Osteoblast (primary cell): ENCODE measurements at regions not wholly inside any gene's neighbourhood (a gene's known extent, or its start where the extent isn't known, plus 50 kb on each side); places are given as distances from the start of the nearest gene placed in this dataset.

Source experiments
- DNase-seq: peaks from one replicate; pipeline ENCODE4 v3.0.0; 2011; ENCODE audit warnings: low spot score, mixed read lengths; ENCODE audit not compliant: insufficient read length; ENCODE audit errors: missing footprints
- H2AFZ ChIP-seq: 2 replicates; pipeline ENCODE4 v1.6.0; 2011; ENCODE audit warnings: mild to moderate bottlenecking, low read length
- H3K27ac ChIP-seq: 2 replicates; pipeline ENCODE4 v1.5.1; 2011; ENCODE audit warnings: mild to moderate bottlenecking, low read depth, low read length, moderate library complexity
- H3K27me3 ChIP-seq: 2 replicates; pipeline ENCODE4 v1.6.0; 2012; ENCODE audit warnings: mild to moderate bottlenecking, control low read depth, inconsistent platforms, low read length, moderate library complexity; ENCODE audit not compliant: insufficient read depth
- H3K36me3 ChIP-seq: 2 replicates; pipeline ENCODE4 v1.5.1; 2011; ENCODE audit warnings: mild to moderate bottlenecking, low read length, control low read depth, moderate library complexity; ENCODE audit not compliant: insufficient read depth
- H3K4me1 ChIP-seq: 2 replicates; pipeline ENCODE4 v1.5.1; 2011; ENCODE audit warnings: mild to moderate bottlenecking, low read length, control low read depth, moderate library complexity; ENCODE audit not compliant: insufficient read depth
- H3K4me2 ChIP-seq: 2 replicates; pipeline ENCODE4 v1.6.0; 2011; ENCODE audit warnings: mild to moderate bottlenecking, low read length; ENCODE audit not compliant: insufficient read depth
- H3K4me3 ChIP-seq: fragments of 200-600 bp; sonication (generic); 3 replicates; pipeline ENCODE4 v1.5.1; 2012; ENCODE audit warnings: mild to moderate bottlenecking, low read length, inconsistent platforms; ENCODE audit not compliant: insufficient read depth
- H3K79me2 ChIP-seq: 2 replicates; pipeline ENCODE4 v1.6.0; 2012; ENCODE audit warnings: mild to moderate bottlenecking, low read length, control low read depth, inconsistent platforms; ENCODE audit not compliant: insufficient read depth
- H3K9me3 ChIP-seq: 2 replicates; pipeline ENCODE4 v1.5.1; 2011; ENCODE audit warnings: low read depth, low read length, control low read depth
- H4K20me1 ChIP-seq: 2 replicates; pipeline ENCODE4 v1.6.0; 2012; ENCODE audit warnings: mild to moderate bottlenecking, low read length, control low read depth; ENCODE audit not compliant: insufficient read depth
- TF ChIP-seq, protein P1 (sequence below): IDR thresholded peaks from 2 replicates; pipeline ENCODE4 v1.5.1; 2011; ENCODE audit warnings: mild to moderate bottlenecking, low read depth, low read length, moderate library complexity; ENCODE audit errors: extremely low read depth

GRCh38 chr1:65503427-65503826 lies 83.0 kb downstream of the LEPR start:
- no peak overlapping the region for H2AFZ ChIP-seq
- no peak for DNase-seq
- no peaks in the 10 kb centered on the region for H3K79me2 ChIP-seq
- H3K27me3 ChIP-seq = no peaks in the 10 kb centered on the region
- no peak overlapping the region for H3K27ac ChIP-seq
- no peak overlapping the region for H3K4me3 ChIP-seq
- no peaks in the 10 kb centered on the region for H3K36me3 ChIP-seq
- H3K9me3 ChIP-seq = no peaks in the 10 kb centered on the region
- H3K4me2 ChIP-seq = no peak overlapping the region
- TF ChIP-seq, protein P1, sequence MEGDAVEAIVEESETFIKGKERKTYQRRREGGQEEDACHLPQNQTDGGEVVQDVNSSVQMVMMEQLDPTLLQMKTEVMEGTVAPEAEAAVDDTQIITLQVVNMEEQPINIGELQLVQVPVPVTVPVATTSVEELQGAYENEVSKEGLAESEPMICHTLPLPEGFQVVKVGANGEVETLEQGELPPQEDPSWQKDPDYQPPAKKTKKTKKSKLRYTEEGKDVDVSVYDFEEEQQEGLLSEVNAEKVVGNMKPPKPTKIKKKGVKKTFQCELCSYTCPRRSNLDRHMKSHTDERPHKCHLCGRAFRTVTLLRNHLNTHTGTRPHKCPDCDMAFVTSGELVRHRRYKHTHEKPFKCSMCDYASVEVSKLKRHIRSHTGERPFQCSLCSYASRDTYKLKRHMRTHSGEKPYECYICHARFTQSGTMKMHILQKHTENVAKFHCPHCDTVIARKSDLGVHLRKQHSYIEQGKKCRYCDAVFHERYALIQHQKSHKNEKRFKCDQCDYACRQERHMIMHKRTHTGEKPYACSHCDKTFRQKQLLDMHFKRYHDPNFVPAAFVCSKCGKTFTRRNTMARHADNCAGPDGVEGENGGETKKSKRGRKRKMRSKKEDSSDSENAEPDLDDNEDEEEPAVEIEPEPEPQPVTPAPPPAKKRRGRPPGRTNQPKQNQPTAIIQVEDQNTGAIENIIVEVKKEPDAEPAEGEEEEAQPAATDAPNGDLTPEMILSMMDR = no peak
- H3K4me1 ChIP-seq = peaks cover 26% of the 10 kb centered on the region
- no peaks in the 10 kb centered on the region for H4K20me1 ChIP-seq

GRCh38 chr1:65504263-65504662 lies 83.8 kb downstream of the LEPR start:
- DNase-seq = no peak
- H3K27ac ChIP-seq = no peak overlapping the region
- no peak overlapping the region for H2AFZ ChIP-seq
- peaks cover 27% of the 10 kb centered on the region for H3K4me1 ChIP-seq
- no peaks in the 10 kb centered on the region for H3K27me3 ChIP-seq
- no peak overlapping the region for H3K4me2 ChIP-seq
- no peak overlapping the region for H3K4me3 ChIP-seq
- H3K79me2 ChIP-seq = no peaks in the 10 kb centered on the region
- H3K36me3 ChIP-seq = no peaks in the 10 kb centered on the region
- H4K20me1 ChIP-seq = no peaks in the 10 kb centered on the region
- H3K9me3 ChIP-seq = no peaks in the 10 kb centered on the region
- TF ChIP-seq, protein P1 = no peak

DNA sequence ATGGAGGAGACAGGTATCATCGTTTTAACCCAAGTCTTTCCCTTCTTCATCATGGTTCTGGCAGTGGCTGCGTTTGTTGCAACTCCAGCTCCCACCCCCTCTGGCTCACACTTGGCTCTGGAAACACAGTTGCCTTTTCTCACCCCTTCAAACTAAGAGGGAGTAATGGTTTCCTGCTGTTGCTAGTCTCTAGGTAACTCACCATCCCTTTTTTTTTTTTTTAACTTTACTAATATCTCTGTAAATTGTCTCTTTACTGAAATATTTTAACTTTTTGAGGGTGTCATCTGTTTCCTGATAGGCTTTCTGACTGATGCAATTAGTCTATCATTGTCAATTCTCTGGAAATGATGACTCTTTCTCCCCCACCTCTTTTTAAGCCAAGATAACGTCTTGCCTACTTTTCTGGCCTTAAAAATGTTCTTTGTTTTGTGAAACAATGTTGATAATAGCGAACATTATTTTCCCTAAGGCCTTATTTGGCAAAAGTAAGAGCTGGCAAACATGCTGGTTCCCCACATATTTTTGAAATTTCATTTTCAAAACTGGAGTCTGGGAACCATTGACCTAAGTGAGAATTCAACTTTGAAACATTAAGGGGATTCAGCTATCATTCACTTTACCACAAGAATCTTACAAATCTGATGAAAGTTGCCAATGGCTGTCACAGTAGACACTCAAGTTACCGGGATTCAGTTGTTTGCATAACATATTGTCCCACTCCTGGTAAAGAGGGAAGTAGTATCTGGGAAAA lies 85.3 kb downstream of the LEPR start:
- peak overlapping the region; percentile 73 for H3K27ac ChIP-seq
- no peaks in the 10 kb centered on the region for H3K79me2 ChIP-seq
- no peaks in the 10 kb centered on the region for H3K36me3 ChIP-seq
- no peaks in the 10 kb centered on the region for H3K9me3 ChIP-seq
- peaks cover 42% of the 10 kb centered on the region for H3K4me1 ChIP-seq
- TF ChIP-seq, protein P1 = no peak
- peak overlapping the region; percentile 46 for H3K4me2 ChIP-seq
- DNase-seq = no peak
- H4K20me1 ChIP-seq = no peaks in the 10 kb centered on the region
- peak overlapping the region; percentile 15 for H3K4me3 ChIP-seq
- H2AFZ ChIP-seq = peak overlapping the region; percentile 71
- no peaks in the 10 kb centered on the region for H3K27me3 ChIP-seq

DNA sequence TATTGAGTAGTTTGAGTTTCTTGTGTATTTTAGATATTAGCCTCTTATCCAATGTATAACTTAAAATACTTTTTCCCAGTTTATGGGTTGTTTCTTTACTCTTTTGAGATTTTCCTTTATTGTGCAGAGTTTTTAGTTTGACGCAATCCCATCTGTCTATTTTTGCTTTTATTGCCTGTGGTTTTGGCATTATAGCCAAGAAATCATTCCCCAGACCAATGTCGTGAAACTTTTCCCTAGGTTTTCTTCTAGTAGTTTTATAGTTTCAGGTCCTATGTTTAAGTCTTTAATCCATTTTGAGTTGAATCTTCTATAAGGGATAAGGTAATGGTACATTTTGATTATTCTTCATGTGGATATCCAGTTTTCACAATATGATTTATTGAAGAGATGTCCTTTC lies 87.6 kb downstream of the LEPR start:
- DNase-seq = no peak
- H3K79me2 ChIP-seq = no peaks in the 10 kb centered on the region
- no peak overlapping the region for H2AFZ ChIP-seq
- no peaks in the 10 kb centered on the region for H3K9me3 ChIP-seq
- H3K4me2 ChIP-seq = no peak overlapping the region
- H3K4me1 ChIP-seq = peaks cover 62% of the 10 kb centered on the region
- H3K4me3 ChIP-seq = no peak overlapping the region
- H3K27me3 ChIP-seq = no peaks in the 10 kb centered on the region
- H4K20me1 ChIP-seq = no peaks in the 10 kb centered on the region
- peak overlapping the region; percentile 30 for H3K27ac ChIP-seq
- TF ChIP-seq, protein P1 = no peak
- H3K36me3 ChIP-seq = no peaks in the 10 kb centered on the region
